Esophagus squamous epithelium (tissue), 5 donors: ENCODE measurements at regions not wholly inside any gene's neighbourhood (a gene's known extent, or its start where the extent isn't known, plus 50 kb on each side); places are given as distances from the start of the nearest gene placed in this dataset.

Experiments used
- DNase-seq: peaks from one replicate; lab custom pipeline; 2025; lab: John Stamatoyannopoulos, UW
- H3K27ac ChIP-seq, 4 donors: fragments of 200-600 bp; sonication (generic); one replicate each; pipeline ENCODE4 v1.5.1; 2016 to 2019; ENCODE audit warnings: mild to moderate bottlenecking in 1 of 4
- H3K27me3 ChIP-seq, 4 donors: fragments of 200-600 bp; sonication (generic); 1 replicate in 3 of 4; 2 replicates in 1 of 4; pipeline versions ENCODE4 v1.5.1 to v1.6.0; 2017 to 2021; ENCODE audit warnings: antibody characterized with exemption in 1 of 4
- H3K36me3 ChIP-seq, 3 donors: fragments of 200-600 bp; sonication (generic); one replicate each; pipeline ENCODE4 v1.5.1; 2016 to 2019
- H3K4me1 ChIP-seq, 3 donors: fragments of 200-600 bp; sonication (generic); one replicate each; pipeline ENCODE4 v1.5.1; 2017 to 2019
- H3K4me3 ChIP-seq, 4 donors: fragments of 200-600 bp; sonication (generic); 1 replicate in 3 of 4; 2 replicates in 1 of 4; pipeline ENCODE4 v1.5.1; 2016 to 2019; ENCODE audit warnings: mild to moderate bottlenecking in 2 of 4, moderate library complexity in 1 of 4
- H3K9me3 ChIP-seq, 3 donors: fragments of 200-600 bp; sonication (generic); one replicate each; pipeline ENCODE4 v1.5.1; 2016 to 2019
- CTCF ChIP-seq, 6 experiments: fragments of 450-650 bp in 4 of 6; fragments of 200-600 bp in 2 of 6; sonication (generic) in 2 of 6; IDR thresholded peaks; one replicate each; pipeline ENCODE4 v1.5.1; 2016 to 2019; ENCODE audit warnings: antibody characterized with exemption in 6 of 6, mild to moderate bottlenecking in 4 of 6, moderate library complexity in 4 of 6
- POLR2A ChIP-seq, 4 donors: fragments of 450-650 bp; IDR thresholded peaks; one replicate each; pipeline ENCODE4 v1.6.1; 2017; ENCODE audit warnings: antibody characterized with exemption in 4 of 4, mild to moderate bottlenecking in 4 of 4, moderate library complexity in 3 of 4
- WGBS, 2 donors: methylation state at CpG; one replicate each; pipeline ENCODE4 v1.1.5; 2018; 5-methylcytosine and 5-hydroxymethylcytosine counted together
- intact Hi-C: fragments of 100-400 bp; cut with DNase I; formaldehyde crosslinking; loops from one replicate; pipeline ENCODE4 v1.15.0; 2022
- donor health status: DM: yes; HTN: yes; CAD: no.

- 75 to 77% methylated on average over 4 to 6 of the region's 6 CpGs for WGBS, 2 donors
- no peak overlapping the region for H3K4me3 ChIP-seq
- H3K36me3 ChIP-seq: no peaks in the 10 kb centered on the region
- intact Hi-C loops: no loop called here
- H3K9me3 ChIP-seq: no peaks in the 10 kb centered on the region
- no peak for DNase-seq
- peaks cover 0 to 7% (median 0%) of the 10 kb centered on the region in 3 donors for H3K4me1 ChIP-seq
- H3K27me3 ChIP-seq: no peaks in the 10 kb centered on the region
- H3K27ac ChIP-seq: no peak overlapping the region
- TF ChIP-seq CTCF (IDR thresholded peaks at IDR 0.05) (no peak), POLR2A (IDR thresholded peaks at IDR 0.05) (no peak)
Measured at GRCh38 chr20:51902933-51903332, 100.6 kb upstream of the SALL4 start.

GRCh38 chr20:51900443-51900842 lies 98.1 kb upstream of the SALL4 start:
- Histone ChIP-seq H3K4me1 (peaks cover 0 to 7% (median 0%) of the 10 kb centered on the region in 3 donors), H3K27ac (no peak overlapping the region), H3K27me3 (no peaks in the 10 kb centered on the region), H3K4me3 (no peak overlapping the region), H3K36me3 (no peaks in the 10 kb centered on the region), H3K9me3 (no peaks in the 10 kb centered on the region)
- no peak for DNase-seq
- intact Hi-C loops: no loop called here
- WGBS, 2 donors: 74 to 78% methylated on average over 3 of the region's 3 CpGs
- TF ChIP-seq POLR2A (IDR thresholded peaks at IDR 0.05) (no peak), CTCF (IDR thresholded peaks at IDR 0.05) (no peak)

GRCh38 chr20:51899674-51900073 lies 97.4 kb upstream of the SALL4 start:
- DNase-seq: no peak
- Histone ChIP-seq H3K4me1 (peaks cover 0 to 7% (median 0%) of the 10 kb centered on the region in 3 donors), H3K27ac (no peak overlapping the region), H3K36me3 (no peaks in the 10 kb centered on the region), H3K4me3 (no peak overlapping the region), H3K27me3 (no peaks in the 10 kb centered on the region), H3K9me3 (no peaks in the 10 kb centered on the region)
- intact Hi-C loops: no loop called here
- 81 to 86% methylated on average over 5 to 7 of the region's 7 CpGs for WGBS, 2 donors
- TF ChIP-seq POLR2A (IDR thresholded peaks at IDR 0.05) (no peak), CTCF (IDR thresholded peaks at IDR 0.05) (no peak)

- intact Hi-C loops: no loop called here
- 90 to 96% methylated on average over 5 to 6 of the region's 6 CpGs for WGBS, 2 donors
Measured at GRCh38 chr20:51898788-51899187, 96.5 kb upstream of the SALL4 start.

GRCh38 chr20:51894619-51895018 lies 92.3 kb upstream of the SALL4 start:
- Histone ChIP-seq H3K4me1 (no peaks in the 10 kb centered on the region), H3K27ac (no peak overlapping the region), H3K4me3 (no peak overlapping the region), H3K9me3 (no peaks in the 10 kb centered on the region), H3K27me3 (no peaks in the 10 kb centered on the region), H3K36me3 (no peaks in the 10 kb centered on the region)
- TF ChIP-seq POLR2A (IDR thresholded peaks at IDR 0.05) (no peak), CTCF (IDR thresholded peaks at IDR 0.05) (no peak)
- WGBS, 2 donors: 68% methylated on average over 4 to 8 of the region's 8 CpGs
- intact Hi-C loops: no loop called here
- DNase-seq: no peak

More at GRCh38 chr20:51898788-51899187, 96.5 kb upstream of the SALL4 start:
- H3K36me3 ChIP-seq: no peaks in the 10 kb centered on the region
- no peaks in the 10 kb centered on the region for H3K9me3 ChIP-seq
- TF ChIP-seq POLR2A (IDR thresholded peaks at IDR 0.05) (no peak), CTCF (IDR thresholded peaks at IDR 0.05) (no peak)
- peaks cover 0 to 7% (median 0%) of the 10 kb centered on the region in 3 donors for H3K4me1 ChIP-seq
- H3K27ac ChIP-seq: no peak overlapping the region
- H3K27me3 ChIP-seq: no peaks in the 10 kb centered on the region
- no peak overlapping the region for H3K4me3 ChIP-seq
- no peak for DNase-seq
